GM12875 (cell line): ENCODE measurements at regions not wholly inside any gene's neighbourhood (a gene's known extent, or its start where the extent isn't known, plus 50 kb on each side); places are given as distances from the start of the nearest gene placed in this dataset.
"Not testable (repeated sequence)": the region's sequence is repeated elsewhere in the genome, so short reads cannot be mapped to it uniquely, and the experiment has no call there.

Source experiments
- H3K4me3 ChIP-seq: one replicate; pipeline ENCODE4 v1.5.1; 2011; ENCODE audit warnings: low read depth, low read length, control low read depth
- TF ChIP-seq, protein P1 (sequence below): IDR thresholded peaks from 2 replicates; pipeline ENCODE4 v1.5.1; 2011; ENCODE audit warnings: low read depth, mild to moderate bottlenecking, control low read depth, inconsistent platforms, low read length, moderate library complexity, borderline replicate concordance; ENCODE audit not compliant: insufficient read depth

- no peak overlapping the region for H3K4me3 ChIP-seq
- TF ChIP-seq, protein P1, sequence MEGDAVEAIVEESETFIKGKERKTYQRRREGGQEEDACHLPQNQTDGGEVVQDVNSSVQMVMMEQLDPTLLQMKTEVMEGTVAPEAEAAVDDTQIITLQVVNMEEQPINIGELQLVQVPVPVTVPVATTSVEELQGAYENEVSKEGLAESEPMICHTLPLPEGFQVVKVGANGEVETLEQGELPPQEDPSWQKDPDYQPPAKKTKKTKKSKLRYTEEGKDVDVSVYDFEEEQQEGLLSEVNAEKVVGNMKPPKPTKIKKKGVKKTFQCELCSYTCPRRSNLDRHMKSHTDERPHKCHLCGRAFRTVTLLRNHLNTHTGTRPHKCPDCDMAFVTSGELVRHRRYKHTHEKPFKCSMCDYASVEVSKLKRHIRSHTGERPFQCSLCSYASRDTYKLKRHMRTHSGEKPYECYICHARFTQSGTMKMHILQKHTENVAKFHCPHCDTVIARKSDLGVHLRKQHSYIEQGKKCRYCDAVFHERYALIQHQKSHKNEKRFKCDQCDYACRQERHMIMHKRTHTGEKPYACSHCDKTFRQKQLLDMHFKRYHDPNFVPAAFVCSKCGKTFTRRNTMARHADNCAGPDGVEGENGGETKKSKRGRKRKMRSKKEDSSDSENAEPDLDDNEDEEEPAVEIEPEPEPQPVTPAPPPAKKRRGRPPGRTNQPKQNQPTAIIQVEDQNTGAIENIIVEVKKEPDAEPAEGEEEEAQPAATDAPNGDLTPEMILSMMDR: no peak
Observed at GRCh38 chr21:41573902-41574690, 66.1 kb upstream of the TMPRSS2 start.

GRCh38 chr21:41571938-41572510, 64.1 kb upstream of the TMPRSS2 start:
- TF ChIP-seq, protein P1: no peak
- no peak overlapping the region for H3K4me3 ChIP-seq

DNA sequence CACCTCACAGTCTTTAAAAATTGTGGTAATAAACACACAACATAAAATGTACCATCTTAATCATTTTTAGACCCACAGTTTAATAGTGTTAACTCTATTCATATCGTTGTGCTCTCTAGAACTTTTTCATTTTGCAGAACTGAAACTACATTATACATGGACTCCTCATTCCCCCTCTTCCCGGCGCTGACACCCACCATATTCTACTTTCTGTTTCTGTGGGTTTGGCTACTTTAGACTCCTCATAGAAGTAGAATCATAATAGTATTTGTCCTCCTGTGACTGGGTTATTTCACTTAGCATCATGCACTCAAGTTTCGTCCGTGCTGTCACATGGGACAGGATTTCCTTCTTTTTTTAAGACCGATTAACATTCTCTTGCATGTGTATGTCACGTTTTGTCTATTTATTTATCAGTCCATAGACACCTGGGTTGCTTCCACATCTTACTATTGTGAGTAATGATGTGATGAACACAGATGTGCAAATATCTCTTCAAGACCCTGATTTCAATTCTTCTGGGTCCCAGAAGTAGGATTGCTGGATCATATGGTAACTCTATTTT, 62.9 kb upstream of the TMPRSS2 start:
- no peak overlapping the region for H3K4me3 ChIP-seq
- TF ChIP-seq, protein P1: no peak

- H3K4me3 ChIP-seq: no peak overlapping the region
- TF ChIP-seq, protein P1: no peak
Observed at GRCh38 chr21:41568606-41569385, 60.8 kb upstream of the TMPRSS2 start.

DNA sequence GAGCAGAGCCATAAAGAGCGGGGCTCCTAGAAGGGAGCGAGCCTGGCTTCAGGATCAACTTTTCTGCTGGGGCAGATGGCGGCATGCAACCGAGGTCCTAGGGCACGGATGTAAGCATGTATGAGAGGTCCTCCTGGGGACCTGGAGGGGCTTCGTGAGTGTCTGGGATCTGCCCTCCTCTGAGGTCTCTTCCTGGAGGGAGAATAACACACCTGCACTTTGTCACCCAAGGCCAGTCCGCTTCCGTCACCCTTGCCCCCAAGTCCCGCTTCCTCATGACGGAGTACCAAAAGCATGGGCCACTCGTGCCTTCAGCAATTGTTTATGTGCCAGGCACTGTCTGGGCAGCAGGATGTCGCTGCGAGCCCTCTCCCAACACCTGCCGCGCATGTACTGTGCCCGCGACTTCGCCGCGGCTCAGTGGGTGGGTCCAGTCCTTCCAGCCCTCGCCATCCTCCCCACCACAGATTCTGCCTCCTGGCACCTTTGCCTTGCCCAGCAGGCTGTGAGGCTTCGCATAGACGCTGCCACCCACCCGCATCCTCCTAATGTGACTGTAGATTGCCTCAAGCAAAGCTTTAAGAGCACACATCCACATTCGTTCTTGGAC, 60.0 kb upstream of the TMPRSS2 start:
- TF ChIP-seq, protein P1: no peak
- H3K4me3 ChIP-seq: no peak overlapping the region

GRCh38 chr21:41567237-41567636, 59.3 kb upstream of the TMPRSS2 start:
- not testable (repeated sequence) for H3K4me3 ChIP-seq

DNA sequence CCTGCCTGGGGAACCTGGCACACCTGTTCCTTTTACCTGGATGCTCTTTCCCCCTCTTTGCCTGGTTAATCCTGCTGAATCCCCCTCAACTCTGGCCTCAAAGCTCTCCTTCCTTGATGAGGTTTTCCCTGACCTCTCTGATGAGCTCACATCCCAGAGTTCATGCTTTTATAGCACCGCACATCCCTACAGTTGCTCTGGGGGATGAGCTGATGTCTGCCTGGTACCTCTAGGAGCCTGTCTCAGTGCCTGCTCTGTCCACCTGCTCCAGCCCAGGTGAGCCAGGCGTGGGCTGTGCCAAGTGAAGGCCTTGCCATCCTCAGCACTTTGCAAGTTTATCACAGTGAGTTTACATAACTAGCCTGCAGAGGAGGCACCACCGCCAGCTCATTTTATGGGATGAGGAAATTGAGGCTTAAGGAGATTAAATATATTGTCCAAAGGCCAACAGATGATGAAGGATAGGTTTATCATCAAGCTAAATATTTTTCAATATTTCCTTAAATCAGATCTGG, 58.6 kb upstream of the TMPRSS2 start:
- H3K4me3 ChIP-seq: no peak overlapping the region
- TF ChIP-seq, protein P1: no peak
